Tibial nerve (tissue), 4 donors: ENCODE measurements at regions not wholly inside any gene's neighbourhood (a gene's known extent, or its start where the extent isn't known, plus 50 kb on each side); places are given as distances from the start of the nearest gene placed in this dataset.

Experiments used
- CTCF ChIP-seq, 5 experiments: fragments of 200-600 bp in 3 of 5; fragments of 450-650 bp in 2 of 5; sonication (generic) in 3 of 5; IDR thresholded peaks; one replicate each; pipeline ENCODE4 v1.5.1; 2016 to 2019; ENCODE audit warnings: antibody characterized with exemption in 5 of 5, mild to moderate bottlenecking in 3 of 5, moderate library complexity in 2 of 5
- EP300 ChIP-seq, 2 donors: sonication (generic); formaldehyde crosslinking; IDR thresholded peaks; one replicate each; pipeline ENCODE4 v1.6.1; 2017; ENCODE audit warnings: antibody characterized with exemption in 2 of 2, mild to moderate bottlenecking in 1 of 2
- POLR2A ChIP-seq, 2 donors: fragments of 450-650 bp; IDR thresholded peaks; one replicate each; pipeline ENCODE4 v1.6.1; 2017; ENCODE audit warnings: antibody characterized with exemption in 2 of 2, mild to moderate bottlenecking in 2 of 2, moderate library complexity in 2 of 2

DNA sequence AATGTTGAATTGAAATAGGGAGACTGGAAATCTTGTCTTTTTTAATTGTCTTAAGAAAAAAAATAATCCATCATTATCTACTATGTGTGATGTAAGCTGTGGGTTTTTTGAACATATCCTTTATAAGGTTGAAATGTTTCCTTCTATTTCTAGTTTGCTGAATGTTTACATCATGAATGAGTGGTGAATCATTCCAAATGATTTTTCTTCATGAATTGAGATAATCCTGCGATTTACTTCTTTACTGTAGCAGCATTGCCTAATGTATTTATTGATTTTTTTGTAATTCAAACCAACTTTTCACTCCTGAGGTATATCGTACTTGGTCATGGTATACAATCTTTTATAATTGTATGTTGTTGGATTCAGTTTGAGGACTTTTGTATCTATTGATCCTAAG, 607.6 kb upstream of the PFKP start:
- TF ChIP-seq CTCF (IDR thresholded peaks at IDR 0.05) (no peak), POLR2A (IDR thresholded peaks at IDR 0.05) (no peak), EP300 (IDR thresholded peaks at IDR 0.05) (no peak)
